ENCODE measurements at regions not wholly inside any gene's neighbourhood (a gene's known extent, or its start where the extent isn't known, plus 50 kb on each side); places are given as distances from the start of the nearest gene placed in this dataset.
A peak's percentile ranks its signal among the peaks of the same experiment; 100 is the strongest.
"Not testable (repeated sequence)": the region's sequence is repeated elsewhere in the genome, so short reads cannot be mapped to it uniquely, and the experiment has no call there.

- no peak for DNase-seq (ENCODE audit: low read depth, low spot score)
Measured at GRCh38 chr11:15837901-15838489, 518.4 kb downstream of the SOX6 start.

- DNase-seq (ENCODE audit: low read depth, low spot score): no peak
Measured at GRCh38 chr11:15839061-15839460, 517.3 kb downstream of the SOX6 start.

GRCh38 chr11:15840966-15841365 is 515.4 kb downstream of the SOX6 start:
- DNase-seq (ENCODE audit: low read depth, low spot score): no peak

GRCh38 chr11:15841931-15842740 is 514.2 kb downstream of the SOX6 start:
- no peak for DNase-seq (ENCODE audit: low read depth, low spot score)

GRCh38 chr11:15843309-15843872 is 513.0 kb downstream of the SOX6 start:
- DNase-seq (ENCODE audit: low read depth, low spot score): no peak

DNA sequence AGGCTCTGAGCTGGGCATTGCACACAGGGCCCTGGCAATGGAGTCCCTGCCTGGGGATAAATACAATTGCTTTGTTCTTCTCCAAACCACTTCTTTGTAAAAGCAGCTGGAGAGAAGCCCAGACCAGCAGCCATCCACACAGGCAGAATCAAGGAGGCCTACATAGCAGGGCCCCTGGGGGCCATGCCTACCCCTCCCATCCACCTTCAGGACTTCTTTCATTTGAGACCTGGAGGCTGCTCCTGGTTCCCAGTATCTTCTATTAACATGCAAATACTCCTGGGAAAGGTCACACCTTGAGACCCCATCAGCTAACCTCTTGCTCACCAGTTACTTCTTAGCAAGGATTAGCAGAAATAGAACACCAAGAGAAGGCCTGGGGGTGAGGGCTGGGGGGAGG is 511.1 kb downstream of the SOX6 start:
- peak; percentile 64 for DNase-seq (ENCODE audit: low read depth, low spot score)

- no peak for DNase-seq (ENCODE audit: low read depth, low spot score)
Measured at GRCh38 chr11:15848631-15849168, 507.6 kb downstream of the SOX6 start.

- no peak for DNase-seq (ENCODE audit: low read depth, low spot score)
Measured at GRCh38 chr11:15849257-15849656, 507.1 kb downstream of the SOX6 start.

GRCh38 chr11:15850335-15850734 is 506.0 kb downstream of the SOX6 start:
- not testable (repeated sequence) for DNase-seq (ENCODE audit: low read depth, low spot score)

DNA sequence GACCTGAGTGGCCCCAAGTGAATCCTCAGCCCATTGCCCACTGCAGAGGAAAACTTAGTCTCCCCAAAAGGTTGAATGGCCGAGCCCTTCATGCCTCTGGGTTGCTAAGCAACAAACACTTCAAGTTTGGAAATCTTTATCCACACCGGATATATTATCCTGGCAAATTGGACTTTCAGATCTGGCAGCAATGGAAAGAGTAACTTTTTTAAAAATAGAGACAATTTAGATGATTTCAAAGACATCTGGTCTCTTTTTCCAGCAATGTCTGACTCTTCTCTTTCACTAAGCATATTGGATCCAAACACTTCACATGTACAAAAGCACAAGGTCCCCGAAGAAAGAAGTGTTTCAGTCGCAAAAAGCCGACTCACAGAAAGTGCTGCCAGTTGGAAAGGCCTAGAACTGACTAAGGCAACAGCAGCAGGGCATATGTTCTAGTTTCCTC is 505.3 kb downstream of the SOX6 start:
- DNase-seq (ENCODE audit: low read depth, low spot score): no peak

GRCh38 chr11:15852179-15852578 is 504.2 kb downstream of the SOX6 start:
- no peak for DNase-seq (ENCODE audit: low read depth, low spot score)

DNA sequence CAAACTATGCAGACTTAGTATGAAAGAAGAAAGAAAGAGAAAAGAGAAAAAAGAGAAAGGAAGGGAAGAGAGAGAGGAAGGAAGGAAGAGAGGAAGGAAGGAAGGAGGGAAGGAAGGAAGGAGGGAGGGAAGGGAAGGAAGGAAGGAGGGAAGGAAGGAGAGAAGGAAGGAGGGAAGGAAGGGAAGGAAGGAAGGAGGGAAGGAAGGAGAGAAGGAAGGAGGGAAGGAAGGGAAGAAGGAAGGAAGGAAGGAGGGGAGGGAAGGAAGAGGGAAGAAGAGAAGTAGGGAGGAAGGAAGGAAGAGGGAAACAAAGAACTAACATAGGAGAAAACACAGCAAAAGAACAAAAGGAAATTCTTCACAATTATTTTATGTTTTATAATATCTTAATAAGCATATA is 502.1 kb downstream of the SOX6 start:
- DNase-seq (ENCODE audit: low read depth, low spot score): no peak

- DNase-seq (ENCODE audit: low read depth, low spot score): no peak
Measured at GRCh38 chr11:15858881-15859280, 497.5 kb downstream of the SOX6 start.

- DNase-seq (ENCODE audit: low read depth, low spot score): no peak
Measured at GRCh38 chr11:15859411-15859810, 496.9 kb downstream of the SOX6 start.

DNA sequence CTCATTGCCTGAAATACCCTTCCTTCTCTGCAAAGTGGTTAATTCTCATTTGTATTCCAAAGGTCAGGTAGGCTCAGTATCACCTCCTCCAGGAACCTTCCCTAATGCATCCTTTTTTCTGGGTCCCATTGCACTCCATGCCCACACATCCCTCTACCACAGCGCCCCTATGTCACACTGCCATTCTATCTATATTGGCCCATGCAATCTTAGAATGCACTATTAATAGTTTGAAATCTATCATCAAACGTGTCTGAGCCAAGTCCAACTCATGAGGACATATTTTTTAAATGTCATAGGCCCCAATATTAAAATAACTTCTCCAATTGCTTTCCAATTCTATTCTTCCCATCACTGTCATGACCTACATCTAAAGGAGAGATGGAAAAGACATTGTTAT is 495.1 kb downstream of the SOX6 start:
- DNase-seq (ENCODE audit: low read depth, low spot score): no peak

GRCh38 chr11:15863411-15863810 is 492.9 kb downstream of the SOX6 start:
- no peak for DNase-seq (ENCODE audit: low read depth, low spot score)

- DNase-seq (ENCODE audit: low read depth, low spot score): no peak
Measured at GRCh38 chr11:15864026-15864805, 492.1 kb downstream of the SOX6 start.

GRCh38 chr11:15865212-15865987 is 490.9 kb downstream of the SOX6 start:
- DNase-seq (ENCODE audit: low read depth, low spot score): no peak

DNA sequence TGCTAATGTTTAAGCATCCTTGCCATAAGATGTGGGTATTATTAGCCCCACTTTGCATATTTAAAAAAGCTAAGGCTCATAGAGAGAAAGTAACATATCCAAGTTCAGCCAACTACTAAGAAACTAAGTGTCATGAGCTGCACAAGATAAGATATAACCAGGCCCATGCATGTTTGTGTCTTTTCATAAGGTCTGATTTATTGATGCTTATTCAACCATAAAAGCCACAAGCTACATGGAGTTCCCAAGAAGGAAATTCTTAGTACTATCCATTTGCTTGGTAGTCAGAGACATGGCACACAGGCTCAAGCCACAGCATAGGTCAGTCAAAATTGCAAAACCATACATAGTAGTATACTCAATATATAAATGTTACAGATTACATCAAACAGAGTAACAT is 488.5 kb downstream of the SOX6 start:
- no peak for DNase-seq (ENCODE audit: low read depth, low spot score)

- DNase-seq (ENCODE audit: low read depth, low spot score): no peak
Measured at GRCh38 chr11:15870911-15871310, 485.4 kb downstream of the SOX6 start.
